ENCODE measurements at regions not wholly inside any gene's neighbourhood (a gene's known extent, or its start where the extent isn't known, plus 50 kb on each side); places are given as distances from the start of the nearest gene placed in this dataset.

- intact Hi-C loops (cut with DNase I), result no loop called here
- DNase-seq (ENCODE audit: missing footprints) (no peak), ATAC-seq (no peak)
Measured at GRCh38 chr9:90343991-90344390, 298.6 kb downstream of the DIRAS2 start.

GRCh38 chr9:90365666-90366065 is 277.0 kb downstream of the DIRAS2 start:
- intact Hi-C loops (cut with DNase I), result no loop called here
- ATAC-seq (no peak), DNase-seq (ENCODE audit: missing footprints) (no peak)

- ATAC-seq, result no peak
- DNase-seq (ENCODE audit: missing footprints), result no peak
- intact Hi-C loops (cut with DNase I), result no loop called here
Measured at GRCh38 chr9:90368241-90368640, 274.4 kb downstream of the DIRAS2 start.

GRCh38 chr9:90368928-90369327 is 273.7 kb downstream of the DIRAS2 start:
- intact Hi-C loops (cut with DNase I), result no loop called here
- DNase-seq (ENCODE audit: missing footprints), result no peak
- no peak for ATAC-seq

- intact Hi-C loops (cut with DNase I), result no loop called here
- ATAC-seq, result no peak
- DNase-seq (ENCODE audit: missing footprints), result no peak
Measured at GRCh38 chr9:90379771-90380170, 262.9 kb downstream of the DIRAS2 start.

GRCh38 chr9:90385146-90385545 is 257.5 kb downstream of the DIRAS2 start:
- DNase-seq (ENCODE audit: missing footprints) (no peak), ATAC-seq (no peak)
- intact Hi-C loops (cut with DNase I), result no loop called here

GRCh38 chr9:90393365-90394152 is 249.1 kb downstream of the DIRAS2 start:
- no peak for ATAC-seq
- DNase-seq (ENCODE audit: missing footprints), result no peak
- intact Hi-C loops (cut with DNase I), result no loop called here

GRCh38 chr9:90394871-90395270 is 247.8 kb downstream of the DIRAS2 start:
- intact Hi-C loops (cut with DNase I), result no loop called here
- DNase-seq (ENCODE audit: missing footprints), result no peak
- ATAC-seq, result no peak

- no peak for DNase-seq (ENCODE audit: missing footprints)
- intact Hi-C loops (cut with DNase I), result no loop called here
- ATAC-seq, result no peak
Measured at GRCh38 chr9:90400091-90400490, 242.5 kb downstream of the DIRAS2 start.

- no peak for ATAC-seq
- intact Hi-C loops (cut with DNase I), result no loop called here
- DNase-seq (ENCODE audit: missing footprints), result no peak
Measured at GRCh38 chr9:90408659-90409058, 234.0 kb downstream of the DIRAS2 start.

GRCh38 chr9:90419221-90419851 is 223.3 kb downstream of the DIRAS2 start:
- ATAC-seq (no peak), DNase-seq (ENCODE audit: missing footprints) (no peak)
- intact Hi-C loops (cut with DNase I), result no loop called here

GRCh38 chr9:90420211-90420610 is 222.4 kb downstream of the DIRAS2 start:
- intact Hi-C loops (cut with DNase I), result no loop called here
- ATAC-seq (no peak), DNase-seq (ENCODE audit: missing footprints) (no peak)

- ATAC-seq (no peak), DNase-seq (ENCODE audit: missing footprints) (no peak)
- intact Hi-C loops (cut with DNase I), result no loop called here
Measured at GRCh38 chr9:90420768-90421513, 221.7 kb downstream of the DIRAS2 start.

GRCh38 chr9:90421786-90422185 is 220.8 kb downstream of the DIRAS2 start:
- intact Hi-C loops (cut with DNase I), result no loop called here
- ATAC-seq (no peak), DNase-seq (ENCODE audit: missing footprints) (no peak)

GRCh38 chr9:90423661-90424193 is 218.9 kb downstream of the DIRAS2 start:
- ATAC-seq (no peak), DNase-seq (ENCODE audit: missing footprints) (no peak)
- intact Hi-C loops (cut with DNase I), result no loop called here

- DNase-seq (ENCODE audit: missing footprints), result no peak
- ATAC-seq, result no peak
- intact Hi-C loops (cut with DNase I), result no loop called here
Measured at GRCh38 chr9:90428517-90428916, 214.1 kb downstream of the DIRAS2 start.

- no peak for ATAC-seq
- no peak for DNase-seq (ENCODE audit: missing footprints)
- intact Hi-C loops (cut with DNase I), result no loop called here
Measured at GRCh38 chr9:90432951-90433350, 209.7 kb downstream of the DIRAS2 start.

GRCh38 chr9:90433398-90433941 is 209.2 kb downstream of the DIRAS2 start:
- intact Hi-C loops (cut with DNase I), result no loop called here
- ATAC-seq (no peak), DNase-seq (ENCODE audit: missing footprints) (no peak)

- intact Hi-C loops (cut with DNase I), result no loop called here
- ATAC-seq (no peak), DNase-seq (ENCODE audit: missing footprints) (no peak)
Measured at GRCh38 chr9:90441814-90442213, 200.8 kb downstream of the DIRAS2 start.
